K562 (cell line): ENCODE measurements at regions not wholly inside any gene's neighbourhood (a gene's known extent, or its start where the extent isn't known, plus 50 kb on each side); places are given as distances from the start of the nearest gene placed in this dataset.

Source experiments
- BRD4 ChIP-seq: fragments of 200-600 bp; sonication (generic); IDR thresholded peaks from 2 replicates; pipeline ENCODE4 v1.6.1; 2017; ENCODE audit warnings: inconsistent platforms
- CBX5 ChIP-seq: IDR thresholded peaks from 2 replicates; pipeline ENCODE4 v1.6.1; 2014; ENCODE audit warnings: low read depth, borderline replicate concordance
- CEBPB ChIP-seq: fragments of 450-650 bp; IDR thresholded peaks from 2 replicates; pipeline ENCODE4 v1.6.1; 2016; ENCODE audit warnings: missing genetic modification characterization, missing compliant biosample characterization
- DDX20 ChIP-seq: fragments of 450-650 bp; IDR thresholded peaks from 2 replicates; pipeline ENCODE4 v1.6.1; 2016; ENCODE audit warnings: missing genetic modification characterization, low read depth, mild to moderate bottlenecking, missing compliant biosample characterization, moderate library complexity
- HDAC6 ChIP-seq: IDR thresholded peaks from 2 replicates; pipeline ENCODE4 v1.6.1; 2012; ENCODE audit warnings: low read depth, mild to moderate bottlenecking, control low read depth, inconsistent platforms, low read length, moderate library complexity
- KDM1A ChIP-seq, 2 experiments: fragments of 450-650 bp; IDR thresholded peaks; 2 replicates each; pipeline ENCODE4 v1.6.1; 2016; ENCODE audit warnings: mild to moderate bottlenecking in 2 of 2
- RBBP5 ChIP-seq: fragments of 200-600 bp; sonication (generic); IDR thresholded peaks from 2 replicates; pipeline ENCODE4 v1.6.1; 2012; ENCODE audit warnings: borderline replicate concordance, mild to moderate bottlenecking, low read length, control low read depth, inconsistent platforms; ENCODE audit not compliant: insufficient read depth, poor library complexity, severe bottlenecking
- RCOR1 ChIP-seq, 2 experiments: IDR thresholded peaks; 2 replicates each; pipeline ENCODE4 v1.6.1; 2012; ENCODE audit warnings: low read depth in 2 of 2, low read length in 2 of 2, borderline replicate concordance in 1 of 2, improper control_type of control experiment in 1 of 2
- SIX5 ChIP-seq, 2 experiments: IDR thresholded peaks; 2 replicates each; pipeline ENCODE4 v1.6.1; 2011; ENCODE audit warnings: low read length in 2 of 2, borderline replicate concordance in 1 of 2, low read depth in 1 of 2, mild to moderate bottlenecking in 1 of 2, moderate library complexity in 1 of 2; ENCODE audit not compliant: insufficient read depth in 1 of 2
- SNRNP70 ChIP-seq: fragments of 200-400 bp; formaldehyde crosslinking; optimal IDR thresholded peaks from 2 replicates; pipeline ENCODE3; 2017; ENCODE audit warnings: low read depth, low read length
- ZC3H4 ChIP-seq: sonication (generic); formaldehyde crosslinking; IDR thresholded peaks from 2 replicates; pipeline ENCODE4 v1.9.0; 2021; ENCODE audit warnings: missing genetic modification reagents, borderline replicate concordance
- ZNF561 ChIP-seq: fragments of 450-650 bp; formaldehyde crosslinking; conservative IDR thresholded peaks from 2 replicates; pipeline ENCODE4 v1.4.0; 2020; ENCODE audit warnings: mild to moderate bottlenecking, moderate library complexity
- ZSCAN32 ChIP-seq: fragments of 450-650 bp; formaldehyde crosslinking; IDR thresholded peaks from 2 replicates; pipeline ENCODE4 v1.4.0; 2020; ENCODE audit warnings: mild to moderate bottlenecking, moderate library complexity

DNA sequence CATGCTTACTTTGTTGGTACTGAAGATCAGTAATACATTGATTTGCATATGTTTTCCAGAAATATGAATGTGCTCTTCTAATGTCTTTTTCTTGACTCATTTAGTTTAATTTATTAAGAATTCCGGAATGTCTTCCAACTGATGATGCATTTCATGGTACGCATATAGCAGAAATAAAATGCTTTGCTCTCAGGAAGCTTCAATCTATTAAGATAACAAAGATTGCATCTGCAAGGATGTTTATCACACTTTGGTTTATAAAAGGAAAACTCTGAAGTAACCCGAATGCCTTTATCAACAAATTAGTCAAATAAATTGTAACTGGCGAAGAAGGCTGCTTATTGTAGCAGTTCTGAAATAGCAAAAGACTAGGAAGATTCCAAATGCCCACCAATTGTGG lies 166.4 kb upstream of the LMNTD1 start:
- no peak for TF ChIP-seq RBBP5
- no peak for TF ChIP-seq DDX20 (tag)
- TF ChIP-seq BRD4, result no peak
- TF ChIP-seq ZNF561 (CRISPR knock-in tag), result no peak
- TF ChIP-seq HDAC6, result no peak
- no peak for TF ChIP-seq SIX5 (IDR thresholded peaks at IDR 0.05; ENCODE audit: borderline replicate concordance in 1 of 2, insufficient read depth in 1 of 2, low read depth in 1 of 2, low read length in 2 of 2)
- no peak for TF ChIP-seq SNRNP70
- no peak for TF ChIP-seq CEBPB (tag)
- no peak for TF ChIP-seq CBX5
- TF ChIP-seq ZSCAN32 (CRISPR knock-in tag), result no peak
- TF ChIP-seq KDM1A (IDR thresholded peaks at IDR 0.05), result no peak
- no peak for TF ChIP-seq RCOR1 (IDR thresholded peaks at IDR 0.05; ENCODE audit: borderline replicate concordance in 1 of 2, low read depth in 2 of 2, low read length in 2 of 2)
- no peak for TF ChIP-seq ZC3H4
